Activated CD8-positive, alpha-beta memory T cell treated with anti-CD3 and anti-CD28 coated beads, Interleukin-2, amount 50 U/mL, for 48 hours (primary cell): ENCODE measurements at regions not wholly inside any gene's neighbourhood (a gene's known extent, or its start where the extent isn't known, plus 50 kb on each side); places are given as distances from the start of the nearest gene placed in this dataset.
"Not testable (repeated sequence)": the region's sequence is repeated elsewhere in the genome, so short reads cannot be mapped to it uniquely, and the experiment has no call there.

ENCODE experiments used
- DNase-seq: peaks from one replicate; pipeline ENCODE4 v3.0.0-alpha.2; 2020

DNA sequence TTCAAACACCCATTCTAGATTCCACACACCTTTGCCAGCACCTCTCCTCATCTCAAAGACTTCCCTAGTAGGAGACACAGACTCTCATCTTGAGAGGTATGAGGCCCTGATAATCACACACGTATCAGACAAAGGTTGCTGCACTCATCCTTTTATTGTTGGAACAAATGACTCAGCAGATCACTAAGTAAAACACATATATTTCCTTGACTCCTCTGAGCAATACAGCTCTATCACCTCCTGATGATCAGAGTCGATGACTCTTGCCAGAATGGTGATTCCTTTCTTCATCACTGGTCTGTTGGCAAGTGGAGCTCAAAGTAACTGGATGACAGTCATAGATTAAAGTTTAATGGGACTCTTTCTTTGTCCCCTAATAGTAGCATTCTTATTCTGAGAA lies 1049.2 kb upstream of the ZEB2 start:
- no peak for DNase-seq

- DNase-seq = no peak
Observed at GRCh38 chr2:145563741-145564615, 1044.1 kb upstream of the ZEB2 start.

- no peak for DNase-seq
Observed at GRCh38 chr2:145561152-145561551, 1041.2 kb upstream of the ZEB2 start.

GRCh38 chr2:145558617-145559350 lies 1038.9 kb upstream of the ZEB2 start:
- DNase-seq = no peak

DNA sequence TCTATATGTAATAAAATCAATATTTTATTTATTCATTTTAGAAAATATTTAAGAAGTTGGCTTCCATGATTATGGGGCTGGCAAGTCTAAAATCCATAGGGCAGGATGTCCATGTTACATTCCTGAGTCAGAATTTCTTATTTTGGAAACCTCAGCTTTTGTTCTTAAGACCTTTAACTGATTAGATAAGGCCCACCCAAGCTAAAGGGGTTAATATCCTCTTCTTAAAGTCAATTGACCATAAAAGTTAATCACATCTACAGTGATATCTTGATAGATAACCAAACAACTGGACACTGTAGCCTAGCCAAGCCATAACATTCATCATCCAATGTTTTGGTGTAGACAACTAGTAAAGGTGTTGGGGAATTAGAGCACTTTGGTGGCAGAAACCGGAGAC lies 1035.4 kb upstream of the ZEB2 start:
- DNase-seq = no peak

GRCh38 chr2:145551686-145552085 lies 1031.8 kb upstream of the ZEB2 start:
- no peak for DNase-seq

- DNase-seq = no peak
Observed at GRCh38 chr2:145548479-145548878, 1028.6 kb upstream of the ZEB2 start.

DNA sequence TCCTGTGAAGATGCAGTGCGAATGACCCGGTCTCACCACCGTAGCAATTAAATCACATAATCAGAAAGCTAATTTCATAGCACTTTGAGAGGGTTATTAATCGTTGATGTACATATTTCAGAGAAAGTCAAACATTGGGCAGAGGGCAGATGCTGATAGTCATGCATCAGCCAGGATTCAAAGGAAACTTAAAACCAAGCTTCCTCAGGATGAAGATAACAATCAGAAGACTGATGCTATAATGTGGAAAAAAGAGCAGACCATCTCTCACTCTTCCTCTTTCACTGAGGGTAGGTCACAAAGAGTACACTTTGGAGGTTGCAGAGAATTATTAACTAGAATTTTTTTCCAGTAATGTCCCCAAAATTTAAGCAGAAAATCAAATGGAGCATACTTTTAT lies 1027.7 kb upstream of the ZEB2 start:
- DNase-seq = no peak

DNA sequence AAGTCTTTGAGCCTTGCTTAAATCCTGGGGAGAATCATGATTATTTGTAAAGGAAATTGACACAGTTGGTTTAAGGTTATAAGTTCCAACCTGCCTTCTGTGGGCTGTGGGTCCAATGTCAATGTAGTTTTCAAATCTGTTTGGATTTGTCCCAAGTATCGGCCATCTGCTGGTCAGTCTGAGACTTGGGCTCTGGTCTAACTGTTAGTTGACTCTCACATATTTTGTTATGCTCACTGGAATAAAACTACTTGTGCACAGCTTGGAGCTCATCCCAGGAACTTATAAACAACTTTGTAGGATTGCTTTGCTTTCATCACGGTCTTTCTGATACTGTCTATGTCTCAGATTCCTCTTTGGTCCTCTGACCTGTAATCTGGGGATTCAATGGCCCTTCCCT lies 1026.2 kb upstream of the ZEB2 start:
- DNase-seq = no peak

- DNase-seq = no peak
Observed at GRCh38 chr2:145543856-145544255, 1023.9 kb upstream of the ZEB2 start.

- DNase-seq = no peak
Observed at GRCh38 chr2:145543155-145543554, 1023.2 kb upstream of the ZEB2 start.

DNA sequence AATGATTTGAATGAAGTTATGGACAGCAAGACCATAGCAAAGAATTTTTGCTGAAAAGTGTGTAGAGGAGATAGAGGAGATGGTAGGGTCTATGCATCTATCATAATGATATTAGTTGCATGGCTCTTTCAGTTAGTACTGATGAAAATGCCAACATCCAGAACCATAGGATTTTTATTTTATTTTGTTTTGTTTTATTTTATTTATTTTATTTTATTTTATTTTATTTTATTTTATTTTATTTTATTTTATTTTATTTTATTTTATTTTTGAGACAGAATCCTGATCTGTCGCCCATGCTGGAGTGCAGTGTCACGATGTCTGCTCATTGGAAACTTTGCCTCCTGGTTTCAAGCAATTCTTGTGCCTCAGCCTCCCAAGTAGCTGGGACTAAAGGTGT lies 1021.1 kb upstream of the ZEB2 start:
- no peak for DNase-seq

DNA sequence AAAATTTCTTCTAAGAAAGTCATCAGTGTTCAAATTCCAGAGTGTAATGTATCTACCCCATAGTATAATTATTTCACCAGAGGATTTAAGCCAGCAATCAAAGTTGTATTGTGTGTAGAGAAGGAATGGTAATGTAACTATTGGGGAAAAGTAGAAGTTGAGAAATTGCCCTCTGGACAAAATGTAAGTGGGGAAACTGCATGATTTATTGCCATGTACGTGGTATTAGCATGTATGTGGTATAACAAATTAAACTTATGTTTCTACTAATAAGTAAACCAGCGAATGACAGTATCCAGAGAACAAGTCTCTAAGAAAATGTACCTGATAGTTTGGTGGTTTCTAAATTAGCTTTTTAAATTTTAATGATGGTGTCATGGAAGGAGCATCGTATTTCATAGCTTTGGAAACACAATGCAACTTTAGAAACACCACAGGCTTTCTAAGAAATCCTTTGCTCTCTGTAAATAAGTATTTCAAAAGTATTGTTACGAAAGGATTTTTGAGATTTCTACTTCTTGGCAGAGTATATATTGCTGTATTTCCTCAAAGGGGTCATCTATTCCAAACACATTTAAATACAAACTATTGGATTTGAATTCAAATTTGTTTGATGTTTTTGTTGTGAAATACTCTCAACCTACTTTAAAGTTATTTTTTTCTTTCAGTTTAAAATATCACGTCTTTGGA lies 1018.9 kb upstream of the ZEB2 start:
- DNase-seq = no peak

DNA sequence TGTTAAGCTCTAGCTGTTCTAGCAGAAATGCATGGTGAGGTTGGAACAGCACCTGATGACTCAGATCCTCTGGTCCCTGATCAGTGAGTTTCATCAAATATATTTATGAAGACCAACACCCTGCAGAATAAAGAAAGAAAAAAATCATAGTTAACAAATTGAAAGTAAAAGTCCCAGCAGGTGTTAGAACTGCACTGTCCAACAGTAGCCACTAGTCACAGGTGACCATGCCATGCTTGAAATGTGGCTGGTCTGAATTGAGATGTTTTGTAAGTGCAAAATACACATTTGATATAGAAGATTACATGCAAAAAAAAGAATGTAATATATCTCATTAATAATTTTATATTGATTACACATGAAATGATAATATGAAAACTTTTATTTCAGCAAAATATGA lies 1010.7 kb upstream of the ZEB2 start:
- no peak for DNase-seq

DNA sequence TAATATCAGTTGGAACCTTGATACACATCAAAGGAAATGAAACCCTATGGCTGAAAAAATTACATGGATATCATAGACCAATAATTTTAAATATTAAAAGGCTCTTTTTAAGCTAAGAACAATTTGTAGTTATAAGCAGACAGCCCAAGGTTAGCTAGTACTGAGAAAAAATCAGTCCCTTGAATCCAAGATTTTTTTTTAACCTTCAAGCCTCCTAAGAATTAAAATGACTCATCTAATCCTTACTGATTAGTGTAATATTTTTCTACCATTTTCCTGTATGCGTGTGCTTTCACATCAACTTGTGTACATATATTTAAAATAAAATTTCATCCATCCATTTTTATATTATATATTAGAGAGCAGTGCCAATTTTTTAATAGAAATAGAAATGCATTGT lies 1004.9 kb upstream of the ZEB2 start:
- DNase-seq = no peak

GRCh38 chr2:145524303-145524702 lies 1004.4 kb upstream of the ZEB2 start:
- no peak for DNase-seq

GRCh38 chr2:145519254-145519653 lies 999.3 kb upstream of the ZEB2 start:
- not testable (repeated sequence) for DNase-seq

DNA sequence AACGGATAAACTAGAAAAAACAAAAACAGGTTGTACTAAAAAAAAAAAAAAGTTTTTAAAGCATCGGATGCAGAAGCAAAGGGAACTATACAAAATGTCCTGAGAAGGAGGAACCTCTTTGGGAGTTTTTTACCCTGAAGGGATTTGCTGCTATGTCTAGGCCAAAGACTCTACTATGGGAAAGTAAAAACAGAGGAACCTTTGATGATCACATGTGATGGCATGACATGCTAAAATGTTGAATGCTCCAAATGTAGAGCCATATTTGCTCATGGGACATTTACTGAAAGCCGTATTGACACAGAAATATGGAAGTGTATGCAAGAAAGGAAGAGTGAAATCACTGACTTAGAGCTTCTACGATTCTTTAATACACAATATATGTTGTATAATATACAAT lies 992.0 kb upstream of the ZEB2 start:
- DNase-seq = no peak

- DNase-seq = no peak
Observed at GRCh38 chr2:145503511-145503910, 983.6 kb upstream of the ZEB2 start.

GRCh38 chr2:145501920-145502319 lies 982.0 kb upstream of the ZEB2 start:
- no peak for DNase-seq

GRCh38 chr2:145495590-145495989 lies 975.7 kb upstream of the ZEB2 start:
- no peak for DNase-seq

GRCh38 chr2:145494441-145494840 lies 974.5 kb upstream of the ZEB2 start:
- DNase-seq = no peak

DNA sequence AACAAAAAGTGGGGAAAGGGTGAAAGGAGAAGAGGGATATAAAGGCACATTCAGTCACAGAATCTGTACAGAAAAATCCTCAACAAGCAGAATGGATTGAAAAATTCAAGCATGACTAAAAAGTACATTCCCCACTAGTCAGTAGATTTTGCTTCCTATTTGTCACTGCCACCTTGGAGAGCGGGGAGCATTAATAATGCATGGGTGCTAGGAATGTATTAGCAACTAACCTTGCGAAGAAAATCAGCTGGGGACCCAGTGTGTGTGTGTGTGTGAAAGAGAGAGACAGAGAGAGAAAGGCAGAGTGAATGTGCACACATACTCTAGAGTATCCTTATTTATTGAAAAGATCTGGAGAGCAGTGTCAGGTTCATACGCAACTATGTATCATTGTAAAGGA lies 968.7 kb upstream of the ZEB2 start:
- DNase-seq = no peak
